Mucosa of descending colon (tissue), 3 donors: ENCODE measurements at regions not wholly inside any gene's neighbourhood (a gene's known extent, or its start where the extent isn't known, plus 50 kb on each side); places are given as distances from the start of the nearest gene placed in this dataset.

Experiments
- ATAC-seq: fragments of 200-7000 bp; cut with Tn5 transposase; one replicate; pipeline ENCODE4 v1.9.1; 2020; ENCODE audit warnings: mild to moderate bottlenecking, moderate library complexity
- DNase-seq, 3 donors: peaks; one replicate each; pipeline ENCODE4 v3.0.0-alpha.2; 2020
- H3K36me3 ChIP-seq: fragments of 200-600 bp; one replicate; pipeline ENCODE4 v1.8.0; 2021; ENCODE audit warnings: low read depth, mild to moderate bottlenecking
- H3K4me1 ChIP-seq: fragments of 200-600 bp; one replicate; pipeline ENCODE4 v1.8.0; 2021; ENCODE audit warnings: low read depth, mild to moderate bottlenecking
- H3K4me3 ChIP-seq: fragments of 200-600 bp; one replicate; pipeline ENCODE4 v1.8.0; 2021; ENCODE audit warnings: mild to moderate bottlenecking
- H3K9me3 ChIP-seq: fragments of 200-600 bp; one replicate; pipeline ENCODE4 v1.8.0; 2021; ENCODE audit warnings: mild to moderate bottlenecking
- intact Hi-C, 2 donors: fragments of 100-400 bp; cut with DNase I in 1 of 2; cut with micrococcal nuclease in 1 of 2; formaldehyde crosslinking; loops; one replicate each; pipeline versions ENCODE4 v1.11.0 to v1.11.1; 2022; cut with DNase I, micrococcal nuclease
- TF ChIP-seq, protein P1 (sequence below): fragments of 200-600 bp; IDR thresholded peaks from one replicate; pipeline ENCODE4 v1.8.0; 2022; ENCODE audit warnings: antibody characterized with exemption, mild to moderate bottlenecking
- donor health status: DM: no; HTN: no; CAD: no; lungs with moderate emphysema.
- donor health status: DM: no; HTN: no; CAD: no.
- donor health status: DM: no; HTN: yes; CAD: no.

GRCh38 chr6:93515736-93516135, 96.4 kb upstream of the EPHA7 start:
- no peak overlapping the region for H3K4me3 ChIP-seq
- DNase-seq (no peak), ATAC-seq (no peak)
- intact Hi-C loops: no loop called here
- H3K36me3 ChIP-seq: no peaks in the 10 kb centered on the region
- H3K9me3 ChIP-seq: no peaks in the 10 kb centered on the region
- H3K4me1 ChIP-seq: no peaks in the 10 kb centered on the region
- TF ChIP-seq, protein P1, sequence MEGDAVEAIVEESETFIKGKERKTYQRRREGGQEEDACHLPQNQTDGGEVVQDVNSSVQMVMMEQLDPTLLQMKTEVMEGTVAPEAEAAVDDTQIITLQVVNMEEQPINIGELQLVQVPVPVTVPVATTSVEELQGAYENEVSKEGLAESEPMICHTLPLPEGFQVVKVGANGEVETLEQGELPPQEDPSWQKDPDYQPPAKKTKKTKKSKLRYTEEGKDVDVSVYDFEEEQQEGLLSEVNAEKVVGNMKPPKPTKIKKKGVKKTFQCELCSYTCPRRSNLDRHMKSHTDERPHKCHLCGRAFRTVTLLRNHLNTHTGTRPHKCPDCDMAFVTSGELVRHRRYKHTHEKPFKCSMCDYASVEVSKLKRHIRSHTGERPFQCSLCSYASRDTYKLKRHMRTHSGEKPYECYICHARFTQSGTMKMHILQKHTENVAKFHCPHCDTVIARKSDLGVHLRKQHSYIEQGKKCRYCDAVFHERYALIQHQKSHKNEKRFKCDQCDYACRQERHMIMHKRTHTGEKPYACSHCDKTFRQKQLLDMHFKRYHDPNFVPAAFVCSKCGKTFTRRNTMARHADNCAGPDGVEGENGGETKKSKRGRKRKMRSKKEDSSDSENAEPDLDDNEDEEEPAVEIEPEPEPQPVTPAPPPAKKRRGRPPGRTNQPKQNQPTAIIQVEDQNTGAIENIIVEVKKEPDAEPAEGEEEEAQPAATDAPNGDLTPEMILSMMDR: no peak

- intact Hi-C loops: no loop called here
- Histone ChIP-seq H3K9me3 (no peaks in the 10 kb centered on the region), H3K4me1 (no peaks in the 10 kb centered on the region), H3K36me3 (no peaks in the 10 kb centered on the region), H3K4me3 (no peak overlapping the region)
- DNase-seq: no peak
- TF ChIP-seq, protein P1: no peak
- ATAC-seq: no peak
These were observed 79.4 kb upstream of the EPHA7 start for GRCh38 chr6:93498713-93499112.

- Histone ChIP-seq H3K9me3 (no peaks in the 10 kb centered on the region), H3K4me3 (no peak overlapping the region), H3K4me1 (no peaks in the 10 kb centered on the region), H3K36me3 (no peaks in the 10 kb centered on the region)
- intact Hi-C loops: no loop called here
- ATAC-seq: no peak
- TF ChIP-seq, protein P1: no peak
- no peak for DNase-seq
These were observed 77.2 kb upstream of the EPHA7 start for GRCh38 chr6:93496548-93496947.

DNA sequence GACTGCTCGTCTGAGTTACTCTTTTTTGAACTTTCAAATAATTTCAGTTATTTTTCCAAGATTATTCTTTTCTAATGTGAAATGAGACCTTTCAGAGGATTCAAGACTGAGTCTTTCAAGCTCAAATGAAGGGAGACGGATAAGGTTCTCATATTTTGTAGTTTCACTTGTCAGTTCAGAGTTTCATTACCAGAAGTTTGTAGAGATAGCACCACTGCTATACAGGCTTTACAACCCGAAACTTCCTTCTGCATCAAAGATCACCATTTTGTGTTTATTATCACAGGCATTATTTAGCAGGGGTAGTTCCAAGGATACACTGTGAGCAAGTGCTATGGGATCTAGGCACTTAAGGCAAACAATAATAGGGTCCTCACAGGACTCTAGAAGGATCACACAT, 74.7 kb upstream of the EPHA7 start:
- no peaks in the 10 kb centered on the region for H3K9me3 ChIP-seq
- H3K36me3 ChIP-seq: no peaks in the 10 kb centered on the region
- no peak overlapping the region for H3K4me3 ChIP-seq
- intact Hi-C loops: no loop called here
- TF ChIP-seq, protein P1: no peak
- no peak for DNase-seq
- no peaks in the 10 kb centered on the region for H3K4me1 ChIP-seq
- ATAC-seq: no peak

- DNase-seq: peak in 1 of 3 donors; percentile 53
- ATAC-seq: peak; percentile 99
- intact Hi-C loops: no loop called here
- TF ChIP-seq, protein P1: no peak
- peaks cover 12% of the 10 kb centered on the region for H3K4me1 ChIP-seq
- no peaks in the 10 kb centered on the region for H3K9me3 ChIP-seq
- H3K36me3 ChIP-seq: no peaks in the 10 kb centered on the region
- no peak overlapping the region for H3K4me3 ChIP-seq
These were observed 55.4 kb upstream of the EPHA7 start for GRCh38 chr6:93474733-93475179.

DNA sequence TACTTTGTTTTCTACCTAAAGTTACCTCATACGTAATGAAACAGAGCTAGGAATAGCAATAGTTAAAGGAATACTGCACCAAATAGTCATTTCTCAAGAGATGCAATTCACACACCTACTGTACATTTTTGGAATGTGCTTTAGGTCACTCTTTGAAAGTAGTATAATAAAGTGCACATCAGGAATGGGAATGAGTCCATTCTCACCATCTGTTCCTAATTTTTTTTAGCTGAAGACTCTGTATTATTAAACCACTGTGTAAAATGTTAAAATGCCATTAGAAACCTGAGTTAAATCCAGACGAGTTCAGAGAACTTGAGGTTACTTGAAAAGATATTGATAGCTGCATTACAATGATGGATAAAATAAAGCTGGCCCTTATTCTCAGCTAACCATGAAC, 51.9 kb upstream of the EPHA7 start:
- Histone ChIP-seq H3K36me3 (no peaks in the 10 kb centered on the region), H3K9me3 (no peaks in the 10 kb centered on the region), H3K4me1 (peaks cover 12% of the 10 kb centered on the region), H3K4me3 (no peak overlapping the region)
- no peak for ATAC-seq
- intact Hi-C loops: no loop called here
- TF ChIP-seq, protein P1: no peak
- DNase-seq: no peak
